ENCODE measurements at regions not wholly inside any gene's neighbourhood (a gene's known extent, or its start where the extent isn't known, plus 50 kb on each side); places are given as distances from the start of the nearest gene placed in this dataset.

DNA sequence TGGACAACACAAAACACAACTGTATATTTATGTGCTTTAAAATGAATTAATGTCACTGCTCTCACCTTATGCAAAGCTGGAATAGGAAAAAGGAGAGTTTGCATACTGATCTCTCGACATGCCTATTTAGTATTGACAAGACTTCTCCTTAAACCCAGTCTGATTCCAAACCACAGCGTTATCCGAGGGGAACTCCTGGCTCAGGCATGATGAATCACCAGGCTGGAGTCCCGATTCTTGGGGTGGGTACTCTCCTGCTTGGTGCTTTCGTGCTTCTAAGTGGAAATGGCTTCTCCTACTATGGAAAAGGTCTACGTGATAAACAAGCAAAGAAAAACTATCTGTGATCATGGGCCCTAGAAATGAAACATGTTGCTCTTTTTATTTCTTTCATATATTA, 88.9 kb upstream of the SLC35G4 start:
- H3K27me3 ChIP-seq (ENCODE audit: insufficient read depth, low read length) = peaks cover 33% of the 10 kb centered on the region
- ChIA-PET RAD21 (ENCODE audit: low non-redundant PET in 1 of 2, low total read pairs in 2 of 2, uncharacterized antibody in 2 of 2, unreplicated experiment in 2 of 2) (no interaction called here), CTCF (interaction anchor here (3.1 kb wide), 1 partner anchor 209 kb away, joined by 29 read pairs; no protein-coding TSS in a partner anchor), POLR2A (no interaction called here)
- ATAC-seq (no peak), DNase-seq (ENCODE audit: low read depth, low spot score) (no peak)
- TF ChIP-seq YY1 (IDR thresholded peaks at IDR 0.05; ENCODE audit: extremely low read depth, insufficient replicate concordance, low read depth, low read length) = no peak
- TF ChIP-seq SP1 (IDR thresholded peaks at IDR 0.05; ENCODE audit: low read depth) = no peak
- TF ChIP-seq TCF7L2 (IDR thresholded peaks at IDR 0.05; ENCODE audit: borderline replicate concordance, extremely low read depth, insufficient read depth, insufficient read length) = no peak
- TF ChIP-seq EZH2 (IDR thresholded peaks at IDR 0.05) = no peak
- TF ChIP-seq, protein P1, sequence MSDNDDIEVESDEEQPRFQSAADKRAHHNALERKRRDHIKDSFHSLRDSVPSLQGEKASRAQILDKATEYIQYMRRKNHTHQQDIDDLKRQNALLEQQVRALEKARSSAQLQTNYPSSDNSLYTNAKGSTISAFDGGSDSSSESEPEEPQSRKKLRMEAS (IDR thresholded peaks at IDR 0.05) = no peak
- TF ChIP-seq JUND (IDR thresholded peaks at IDR 0.05) = no peak
- TF ChIP-seq SRF (IDR thresholded peaks at IDR 0.05; ENCODE audit: low read depth) = no peak
- TF ChIP-seq CEBPB (IDR thresholded peaks at IDR 0.05; ENCODE audit: low read depth) = no peak
- TF ChIP-seq FOSL1 (IDR thresholded peaks at IDR 0.05; ENCODE audit: low read depth) = no peak
- TF ChIP-seq, protein P2, sequence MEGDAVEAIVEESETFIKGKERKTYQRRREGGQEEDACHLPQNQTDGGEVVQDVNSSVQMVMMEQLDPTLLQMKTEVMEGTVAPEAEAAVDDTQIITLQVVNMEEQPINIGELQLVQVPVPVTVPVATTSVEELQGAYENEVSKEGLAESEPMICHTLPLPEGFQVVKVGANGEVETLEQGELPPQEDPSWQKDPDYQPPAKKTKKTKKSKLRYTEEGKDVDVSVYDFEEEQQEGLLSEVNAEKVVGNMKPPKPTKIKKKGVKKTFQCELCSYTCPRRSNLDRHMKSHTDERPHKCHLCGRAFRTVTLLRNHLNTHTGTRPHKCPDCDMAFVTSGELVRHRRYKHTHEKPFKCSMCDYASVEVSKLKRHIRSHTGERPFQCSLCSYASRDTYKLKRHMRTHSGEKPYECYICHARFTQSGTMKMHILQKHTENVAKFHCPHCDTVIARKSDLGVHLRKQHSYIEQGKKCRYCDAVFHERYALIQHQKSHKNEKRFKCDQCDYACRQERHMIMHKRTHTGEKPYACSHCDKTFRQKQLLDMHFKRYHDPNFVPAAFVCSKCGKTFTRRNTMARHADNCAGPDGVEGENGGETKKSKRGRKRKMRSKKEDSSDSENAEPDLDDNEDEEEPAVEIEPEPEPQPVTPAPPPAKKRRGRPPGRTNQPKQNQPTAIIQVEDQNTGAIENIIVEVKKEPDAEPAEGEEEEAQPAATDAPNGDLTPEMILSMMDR (IDR thresholded peaks at IDR 0.05 in 2 of 3, conservative IDR thresholded peaks at IDR 0.05 in 1 of 3; ENCODE audit: borderline replicate concordance in 1 of 3, insufficient read depth in 1 of 3, low read depth in 2 of 3, low read length in 2 of 3) = no peak
- TF ChIP-seq POLR2A (IDR thresholded peaks at IDR 0.05; ENCODE audit: borderline replicate concordance, extremely low read depth, insufficient read depth, insufficient read length) = no peak
- TF ChIP-seq ELF1 (IDR thresholded peaks at IDR 0.05; ENCODE audit: borderline replicate concordance, low read depth) = no peak
- no peak for TF ChIP-seq RAD21 (IDR thresholded peaks at IDR 0.05; ENCODE audit: low read depth)
- no peak for TF ChIP-seq CBX3 (IDR thresholded peaks at IDR 0.05; ENCODE audit: low read depth)
- no peak for TF ChIP-seq POLR2AphosphoS5 (IDR thresholded peaks at IDR 0.05; ENCODE audit: low read depth, low read length)
- no peak for TF ChIP-seq EZH2phosphoT487 (IDR thresholded peaks at IDR 0.05; ENCODE audit: borderline replicate concordance)
- no peak for TF ChIP-seq ZNF274 (IDR thresholded peaks at IDR 0.05; ENCODE audit: low read depth, low read length)
- no peak for TF ChIP-seq SIN3A (IDR thresholded peaks at IDR 0.05; ENCODE audit: low read depth)
- no peak overlapping the region for H3K9ac ChIP-seq (ENCODE audit: low read length)
- no peaks in the 10 kb centered on the region for H3K9me3 ChIP-seq (ENCODE audit: control insufficient read depth in 1 of 2, insufficient read depth in 1 of 2, low read depth in 1 of 2, low read length in 2 of 2)
- no peak overlapping the region for H3K4me3 ChIP-seq (replicated peaks in 1 of 2; ENCODE audit: low read depth in 1 of 2, low read length in 2 of 2)
- H3K9me2 ChIP-seq (ENCODE audit: insufficient read depth) = no peaks in the 10 kb centered on the region
- H3K79me2 ChIP-seq (ENCODE audit: insufficient read depth, low read length) = no peaks in the 10 kb centered on the region
- no peaks in the 10 kb centered on the region for H4K20me1 ChIP-seq (ENCODE audit: insufficient read depth)
- H2AFZ ChIP-seq (ENCODE audit: low read depth, low read length, poor library complexity, severe bottlenecking) = no peak overlapping the region
- intact Hi-C loops (cut with micrococcal nuclease) = no loop called here
- BruUV-seq (replicated peaks) = no TSS peak
- H3K36me3 ChIP-seq (ENCODE audit: control insufficient read depth in 1 of 2, insufficient read depth in 2 of 2, low read length in 2 of 2) = no peaks in the 10 kb centered on the region
- no peaks in the 10 kb centered on the region for H3K4me1 ChIP-seq (ENCODE audit: control insufficient read depth in 1 of 2, insufficient read depth in 2 of 2, low read length in 2 of 2)
- H3K4me2 ChIP-seq (ENCODE audit: low read length) = no peak overlapping the region
- H3K27ac ChIP-seq (ENCODE audit: low read depth, low read length) = no peak overlapping the region

All from HCT116 (cell line).